ENCODE measurements at regions not wholly inside any gene's neighbourhood (a gene's known extent, or its start where the extent isn't known, plus 50 kb on each side); places are given as distances from the start of the nearest gene placed in this dataset.

DNA sequence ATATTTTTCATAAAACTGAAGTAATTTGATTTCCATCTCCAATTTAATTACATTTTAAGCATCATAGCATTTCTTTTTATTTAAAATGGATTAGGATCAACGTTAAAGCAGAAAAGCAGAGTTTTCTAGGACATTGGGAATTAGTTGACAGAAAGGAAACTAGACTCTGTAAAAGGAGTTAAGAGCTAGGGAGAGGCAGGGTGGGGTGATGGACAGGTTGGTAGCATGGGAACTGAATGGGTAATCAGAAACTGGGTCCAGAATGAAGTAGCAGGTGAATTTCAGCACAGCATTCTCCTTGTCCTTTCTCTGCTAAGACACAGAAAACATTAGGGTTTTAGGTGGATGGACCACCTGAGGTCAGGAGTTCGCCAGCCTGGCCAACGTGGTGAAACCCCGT, 97.6 kb downstream of the ANAPC4 start:
- no peaks in the 10 kb centered on the region for H3K27me3 ChIP-seq
- H3K4me2 ChIP-seq: no peak overlapping the region
- no peaks in the 10 kb centered on the region for H3K36me3 ChIP-seq
- no peaks in the 10 kb centered on the region for H4K20me1 ChIP-seq
- no peak overlapping the region for H3K27ac ChIP-seq
- peaks cover 0 to 12% (median 7%) of the 10 kb centered on the region in 10 experiments; a peak in 9 of 20 replicates for H3K4me1 ChIP-seq
- peaks cover 12 to 40% (median 24%) of the 10 kb centered on the region in 11 experiments; a peak in 21 of 22 replicates for H3K9me3 ChIP-seq (replicated peaks in 1 of 11)
- no peak overlapping the region for H3K4me3 ChIP-seq
- no peak for TF ChIP-seq Cebpa-rat (IDR thresholded peaks at IDR 0.05)
- no peak overlapping the region for H3K9ac ChIP-seq

- Histone ChIP-seq H3K9me3 (replicated peaks in 1 of 11) (peaks cover 12 to 26% (median 16%) of the 10 kb centered on the region in 11 experiments; a peak in 19 of 22 replicates), H3K9ac (no peak overlapping the region), H4K20me1 (no peaks in the 10 kb centered on the region), H3K36me3 (no peaks in the 10 kb centered on the region), H3K4me1 (peaks cover 0 to 12% (median 7%) of the 10 kb centered on the region in 10 experiments; a peak in 9 of 20 replicates), H3K27me3 (no peaks in the 10 kb centered on the region), H3K27ac (no peak overlapping the region), H3K4me2 (peak overlapping the region in 4 of 11 experiments; percentile 18 to 35 (median 20); a peak in 2 of 22 replicates), H3K4me3 (no peak overlapping the region)
- TF ChIP-seq Cebpa-rat (IDR thresholded peaks at IDR 0.05): 0 out of 22 replicates have a peak, but pooled peaks of 1 of the 11 experiments have one; percentile 9
Measured at GRCh38 chr4:25477221-25477620, 100.2 kb downstream of the ANAPC4 start.

- Histone ChIP-seq H3K4me1 (peaks cover 0 to 8% (median 6%) of the 10 kb centered on the region in 10 experiments; a peak in 9 of 20 replicates), H3K4me3 (no peak overlapping the region), H3K4me2 (no peak overlapping the region), H3K9me3 (replicated peaks in 1 of 11) (peaks cover 12 to 21% (median 15%) of the 10 kb centered on the region in 11 experiments; a peak in 19 of 22 replicates), H3K27me3 (no peaks in the 10 kb centered on the region), H3K9ac (no peak overlapping the region), H3K36me3 (no peaks in the 10 kb centered on the region), H4K20me1 (no peaks in the 10 kb centered on the region), H3K27ac (no peak overlapping the region)
- no peak for TF ChIP-seq Cebpa-rat (IDR thresholded peaks at IDR 0.05)
Measured at GRCh38 chr4:25481648-25482047, 104.6 kb downstream of the ANAPC4 start.

- H3K4me3 ChIP-seq: no peak overlapping the region
- H3K4me1 ChIP-seq: no peaks in the 10 kb centered on the region
- no peaks in the 10 kb centered on the region for H3K36me3 ChIP-seq
- no peak for TF ChIP-seq Cebpa-rat (IDR thresholded peaks at IDR 0.05)
- no peak overlapping the region for H3K4me2 ChIP-seq
- no peaks in the 10 kb centered on the region for H4K20me1 ChIP-seq
- peaks cover under 1 to 21% (median 14%) of the 10 kb centered on the region in 11 experiments; a peak in 19 of 22 replicates for H3K9me3 ChIP-seq (replicated peaks in 1 of 11)
- no peak overlapping the region for H3K9ac ChIP-seq
- no peak overlapping the region for H3K27ac ChIP-seq
- no peaks in the 10 kb centered on the region for H3K27me3 ChIP-seq
Measured at GRCh38 chr4:25484243-25484721, 107.2 kb downstream of the ANAPC4 start.

DNA sequence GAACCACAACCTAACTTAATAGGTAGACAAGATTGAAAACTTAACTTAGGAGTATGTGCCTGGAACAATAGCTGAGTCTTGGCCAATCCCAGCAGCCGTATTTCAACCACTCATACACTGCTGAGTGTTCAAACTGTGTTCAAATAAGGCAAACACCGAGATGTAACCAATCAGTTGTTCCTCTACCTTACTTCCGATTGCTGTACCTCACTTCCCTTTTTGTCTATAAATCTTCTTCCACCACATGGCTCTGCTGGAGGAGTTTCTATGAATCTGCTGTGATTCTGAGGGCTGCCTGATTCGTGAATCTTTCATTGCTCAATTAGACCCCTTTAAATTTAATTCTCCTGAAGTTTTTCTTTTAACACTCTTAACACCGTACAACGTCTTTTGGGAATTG, 108.0 kb downstream of the ANAPC4 start:
- Histone ChIP-seq H3K27ac (no peak overlapping the region), H3K36me3 (no peaks in the 10 kb centered on the region), H3K9me3 (replicated peaks in 1 of 11) (peaks cover 0 to 19% (median 13%) of the 10 kb centered on the region in 11 experiments; a peak in 17 of 22 replicates), H3K4me3 (no peak overlapping the region), H3K4me1 (no peaks in the 10 kb centered on the region), H3K9ac (no peak overlapping the region), H4K20me1 (no peaks in the 10 kb centered on the region), H3K4me2 (no peak overlapping the region), H3K27me3 (no peaks in the 10 kb centered on the region)
- no peak for TF ChIP-seq Cebpa-rat (IDR thresholded peaks at IDR 0.05)

- Histone ChIP-seq H3K27me3 (no peaks in the 10 kb centered on the region), H4K20me1 (no peaks in the 10 kb centered on the region), H3K4me1 (no peaks in the 10 kb centered on the region), H3K27ac (no peak overlapping the region), H3K9ac (no peak overlapping the region), H3K4me2 (no peak overlapping the region), H3K9me3 (replicated peaks in 1 of 11) (peaks cover 10 to 24% (median 15%) of the 10 kb centered on the region in 11 experiments; a peak in 21 of 22 replicates), H3K4me3 (no peak overlapping the region), H3K36me3 (no peaks in the 10 kb centered on the region)
- no peak for TF ChIP-seq Cebpa-rat (IDR thresholded peaks at IDR 0.05)
Measured at GRCh38 chr4:25486171-25486570, 109.1 kb downstream of the ANAPC4 start.

DNA sequence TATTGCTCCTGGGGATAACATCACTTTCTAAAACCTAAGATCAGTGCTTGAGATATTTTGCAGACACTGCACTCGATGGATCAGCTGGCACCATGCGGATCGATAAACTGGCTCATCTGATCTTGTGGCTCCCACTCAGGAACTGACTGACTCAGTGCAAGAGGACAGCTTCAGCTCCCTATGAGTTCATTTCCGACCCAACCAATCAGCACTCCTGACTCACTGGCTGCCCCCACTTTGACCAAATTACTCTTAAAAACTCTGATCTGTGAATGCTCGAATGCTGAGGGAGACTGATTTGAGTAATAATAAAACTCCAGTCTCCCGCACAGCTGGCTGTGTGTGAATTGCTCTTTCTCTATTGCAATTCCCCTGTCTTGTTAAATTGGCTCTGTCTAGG, 110.1 kb downstream of the ANAPC4 start:
- H3K27ac ChIP-seq: no peak overlapping the region
- H4K20me1 ChIP-seq: no peaks in the 10 kb centered on the region

DNA sequence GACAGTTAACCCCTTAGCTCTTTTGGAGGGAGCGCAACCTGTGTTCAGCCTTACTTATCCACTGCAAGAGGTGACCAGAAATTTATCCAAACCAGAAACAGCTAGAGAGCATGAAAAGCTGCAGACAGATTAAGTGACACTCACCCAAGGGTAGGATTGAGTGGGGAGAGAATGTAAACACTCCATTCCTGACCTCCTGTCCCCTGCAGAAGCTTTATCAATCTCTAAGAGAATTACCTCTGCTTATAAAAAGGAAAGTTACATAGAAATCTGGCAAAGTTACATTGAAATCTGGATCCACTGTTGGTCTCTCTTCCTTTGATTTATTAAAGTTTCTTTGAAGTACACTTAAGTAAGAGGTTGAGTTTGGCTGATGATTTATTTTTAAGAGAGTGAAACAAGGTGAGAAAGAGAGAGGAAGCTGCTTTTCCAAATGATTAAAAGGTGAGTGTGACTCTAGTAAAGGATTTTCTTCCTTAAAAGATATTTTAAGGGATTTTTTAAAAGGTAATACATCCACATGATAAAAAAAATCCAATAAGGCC, 112.3 kb downstream of the ANAPC4 start:
- peaks cover 30 to 46% (median 37%) of the 10 kb centered on the region in 11 experiments for H3K9me3 ChIP-seq (replicated peaks in 1 of 11)
- no peaks in the 10 kb centered on the region for H3K36me3 ChIP-seq
- no peak for TF ChIP-seq Cebpa-rat (IDR thresholded peaks at IDR 0.05)
- no peak overlapping the region for H3K9ac ChIP-seq
- no peaks in the 10 kb centered on the region for H3K27me3 ChIP-seq
- H4K20me1 ChIP-seq: no peaks in the 10 kb centered on the region
- no peak overlapping the region for H3K4me2 ChIP-seq
- no peaks in the 10 kb centered on the region for H3K4me1 ChIP-seq
- no peak overlapping the region for H3K4me3 ChIP-seq
- no peak overlapping the region for H3K27ac ChIP-seq

More for the DNA sequence above, 110.1 kb downstream of the ANAPC4 start:
- Histone ChIP-seq H3K4me2 (no peak overlapping the region), H3K4me1 (no peaks in the 10 kb centered on the region), H3K36me3 (no peaks in the 10 kb centered on the region), H3K9me3 (replicated peaks in 1 of 11) (peaks cover 17 to 34% (median 23%) of the 10 kb centered on the region in 11 experiments), H3K4me3 (no peak overlapping the region), H3K9ac (no peak overlapping the region), H3K27me3 (no peaks in the 10 kb centered on the region)
- no peak for TF ChIP-seq Cebpa-rat (IDR thresholded peaks at IDR 0.05)

- Histone ChIP-seq H3K27ac (no peak overlapping the region), H3K4me3 (no peak overlapping the region), H3K4me1 (no peaks in the 10 kb centered on the region), H3K27me3 (no peaks in the 10 kb centered on the region), H3K9me3 (replicated peaks in 1 of 11) (peaks cover 15 to 44% (median 35%) of the 10 kb centered on the region in 11 experiments), H4K20me1 (no peaks in the 10 kb centered on the region), H3K36me3 (no peaks in the 10 kb centered on the region), H3K9ac (no peak overlapping the region), H3K4me2 (no peak overlapping the region)
- TF ChIP-seq Cebpa-rat (IDR thresholded peaks at IDR 0.05): no peak
Measured at GRCh38 chr4:25493466-25493865, 116.4 kb downstream of the ANAPC4 start.

DNA sequence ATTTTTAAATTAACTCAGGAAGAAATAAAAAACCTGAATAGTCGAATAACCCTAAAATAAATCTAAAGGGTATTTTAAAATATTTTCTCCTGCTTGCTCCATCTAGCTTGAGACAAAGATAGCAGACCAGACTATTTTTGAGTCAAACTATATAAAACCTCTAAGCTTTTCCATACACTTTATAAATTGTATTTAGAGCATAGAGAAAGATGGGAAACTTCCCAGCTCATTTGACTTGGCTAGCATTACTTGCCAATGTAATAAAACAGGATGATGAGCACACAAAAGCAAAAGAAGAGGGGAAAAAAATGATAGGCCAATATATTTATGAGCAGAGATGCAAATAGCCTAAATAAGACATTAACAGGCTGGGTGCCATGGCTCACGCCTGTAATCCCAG, 117.1 kb downstream of the ANAPC4 start:
- Histone ChIP-seq H3K4me2 (no peak overlapping the region), H3K27me3 (no peaks in the 10 kb centered on the region)

More for the DNA sequence above, 117.1 kb downstream of the ANAPC4 start:
- no peaks in the 10 kb centered on the region for H4K20me1 ChIP-seq
- no peak for TF ChIP-seq Cebpa-rat (IDR thresholded peaks at IDR 0.05)
- H3K9ac ChIP-seq: no peak overlapping the region
- H3K4me3 ChIP-seq: no peak overlapping the region
- no peaks in the 10 kb centered on the region for H3K36me3 ChIP-seq
- no peak overlapping the region for H3K27ac ChIP-seq
- H3K4me1 ChIP-seq: no peaks in the 10 kb centered on the region
- peaks cover 15 to 44% (median 35%) of the 10 kb centered on the region in 11 experiments for H3K9me3 ChIP-seq (replicated peaks in 1 of 11)

All from BLaER1 treated with 17β-estradiol and CSF1 and Interleukin-3, amounts not matched to agents 10 nM and 100 nM (cell line).